RPMI7951 (cell line): ENCODE measurements at regions not wholly inside any gene's neighbourhood (a gene's known extent, or its start where the extent isn't known, plus 50 kb on each side); places are given as distances from the start of the nearest gene placed in this dataset.

Source experiments
- DNase-seq: peaks from one replicate; pipeline ENCODE4 v3.0.0-alpha.2; 2012; ENCODE audit warnings: low read depth

DNA sequence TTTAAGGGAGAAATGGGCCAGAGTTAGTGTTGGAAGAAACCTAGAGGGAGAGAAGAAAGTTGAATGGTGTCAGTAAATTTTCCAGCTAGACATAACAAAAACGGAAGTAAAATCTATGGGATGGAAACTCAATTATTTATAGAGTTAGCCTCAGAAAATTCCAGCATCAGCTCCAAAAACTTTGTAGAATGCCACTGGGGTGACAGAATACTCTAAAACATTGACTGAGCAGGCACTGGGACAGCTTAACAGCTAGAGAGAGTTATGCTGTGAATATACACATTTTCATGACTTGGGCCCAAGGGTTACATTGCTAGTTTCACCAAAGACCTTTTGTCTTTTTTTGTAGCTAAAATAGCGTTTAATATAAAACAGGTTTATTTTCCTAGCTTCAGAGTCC, 226.3 kb downstream of the PHLDA1 start:
- no peak for DNase-seq

- DNase-seq = no peak
Measured at GRCh38 chr12:75798136-75798926, 233.2 kb downstream of the PHLDA1 start.

GRCh38 chr12:75795125-75795524, 236.5 kb downstream of the PHLDA1 start:
- DNase-seq = no peak

- DNase-seq = no peak
Measured at GRCh38 chr12:75792687-75793086, 238.9 kb downstream of the PHLDA1 start.

- DNase-seq = peak; percentile 55
Measured at GRCh38 chr12:75790219-75790618, 241.4 kb downstream of the PHLDA1 start.

DNA sequence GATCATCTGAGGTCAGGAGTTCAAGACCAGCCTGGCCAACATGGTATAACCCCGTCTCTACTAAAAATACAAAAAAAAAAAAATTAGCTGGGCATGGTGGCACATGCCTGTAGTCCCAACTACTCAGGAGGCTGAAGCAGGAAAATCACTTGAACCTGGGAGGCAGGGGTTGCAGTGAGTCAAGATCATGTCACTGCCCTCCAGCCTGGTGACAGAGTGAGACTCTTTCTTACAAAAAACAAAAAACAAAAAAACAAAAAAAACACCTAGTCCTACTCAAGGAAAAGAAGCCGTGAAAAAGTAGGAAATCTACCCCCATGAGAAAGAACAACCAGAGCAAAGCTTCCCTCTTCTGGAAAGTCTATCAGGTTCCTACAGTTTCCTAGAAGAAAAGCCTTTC, 244.4 kb downstream of the PHLDA1 start:
- peak; percentile 53 for DNase-seq

- no peak for DNase-seq
Measured at GRCh38 chr12:75786070-75786469, 245.5 kb downstream of the PHLDA1 start.

GRCh38 chr12:75784591-75784990, 247.0 kb downstream of the PHLDA1 start:
- peak; percentile 90 for DNase-seq

DNA sequence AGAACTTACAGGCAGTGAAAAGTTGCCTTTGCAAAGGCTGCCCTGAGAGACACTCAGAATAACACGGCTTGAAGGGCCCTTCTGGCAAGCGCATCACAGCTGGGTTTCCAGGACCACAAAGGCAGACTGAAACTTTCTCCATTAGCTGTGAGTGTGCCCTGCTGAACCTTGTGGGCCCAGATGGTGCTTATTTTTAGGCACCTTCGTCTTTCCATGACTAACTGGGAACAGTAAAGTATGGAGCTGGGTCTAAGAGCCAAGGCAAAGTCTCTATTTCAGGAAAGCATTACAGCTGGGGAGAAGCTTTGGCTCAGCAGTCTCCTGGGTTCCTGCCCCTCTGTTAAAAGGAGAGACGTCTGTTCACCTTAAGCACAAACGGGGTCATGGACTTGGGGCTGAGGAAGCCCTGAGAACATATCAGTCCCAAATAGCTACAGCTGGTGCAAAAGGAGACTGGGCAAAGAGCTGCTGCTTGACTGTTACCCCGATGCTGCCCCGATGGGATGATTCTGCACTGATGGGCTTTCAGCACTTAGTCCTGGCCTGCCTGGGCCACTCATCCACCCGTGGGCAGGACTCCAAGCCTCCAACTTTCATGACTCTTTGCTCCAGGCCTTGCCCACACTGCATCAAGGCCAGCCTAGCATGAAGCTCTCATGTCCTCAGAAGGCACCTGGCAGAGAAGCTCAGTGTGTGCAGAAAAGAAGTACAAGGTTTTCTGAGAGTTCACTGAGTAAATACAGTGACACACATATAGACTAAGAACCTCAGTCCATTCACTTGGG, 248.3 kb downstream of the PHLDA1 start:
- peak; percentile 81 for DNase-seq

DNA sequence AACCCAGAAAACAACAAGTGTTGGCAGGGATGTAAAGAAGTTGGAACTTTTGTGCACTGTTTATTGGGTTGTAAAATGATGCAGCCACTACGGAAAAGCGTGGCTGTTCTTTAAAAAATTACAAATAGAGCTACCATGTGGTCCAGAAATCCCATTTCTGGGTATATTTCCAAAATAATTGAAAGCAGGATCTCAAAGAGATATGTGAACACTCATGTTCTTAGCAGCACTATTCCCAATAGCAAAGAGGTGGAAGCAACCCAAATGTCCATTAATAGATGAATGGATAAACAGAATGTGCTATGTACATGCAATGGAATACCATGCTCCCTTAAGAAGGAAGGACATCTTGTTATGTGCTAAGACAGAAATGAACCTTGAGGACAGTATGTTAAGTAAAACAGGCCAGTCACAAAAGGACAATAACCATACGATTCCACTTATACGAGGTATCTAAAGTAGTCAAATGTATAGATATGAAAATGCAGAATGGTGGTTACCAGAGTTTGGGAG, 249.5 kb downstream of the PHLDA1 start:
- DNase-seq = no peak

DNA sequence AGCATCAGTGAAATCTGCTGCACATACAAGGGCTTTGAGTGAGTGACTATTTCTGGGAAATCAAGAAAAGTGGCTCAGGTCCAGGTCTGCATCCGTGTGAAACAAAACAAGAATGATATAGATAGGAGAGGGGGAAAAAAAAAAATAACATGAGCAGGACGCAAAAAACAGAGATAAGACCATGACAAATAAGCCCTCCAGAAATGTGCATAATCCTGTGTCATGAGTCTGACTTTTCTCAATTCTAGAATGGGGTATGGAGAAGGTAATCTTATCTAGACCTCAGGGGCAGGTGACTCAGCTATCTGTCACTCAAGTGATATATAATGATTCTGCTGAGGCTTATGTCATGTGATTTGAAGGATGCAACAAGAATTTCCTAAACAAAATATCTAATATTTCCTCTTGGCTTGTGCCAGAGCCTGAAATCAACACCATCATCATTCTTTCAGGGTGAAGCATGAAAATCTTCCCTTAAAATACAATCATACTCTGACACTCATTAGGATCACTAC, 250.0 kb downstream of the PHLDA1 start:
- DNase-seq = peak; percentile 90

DNA sequence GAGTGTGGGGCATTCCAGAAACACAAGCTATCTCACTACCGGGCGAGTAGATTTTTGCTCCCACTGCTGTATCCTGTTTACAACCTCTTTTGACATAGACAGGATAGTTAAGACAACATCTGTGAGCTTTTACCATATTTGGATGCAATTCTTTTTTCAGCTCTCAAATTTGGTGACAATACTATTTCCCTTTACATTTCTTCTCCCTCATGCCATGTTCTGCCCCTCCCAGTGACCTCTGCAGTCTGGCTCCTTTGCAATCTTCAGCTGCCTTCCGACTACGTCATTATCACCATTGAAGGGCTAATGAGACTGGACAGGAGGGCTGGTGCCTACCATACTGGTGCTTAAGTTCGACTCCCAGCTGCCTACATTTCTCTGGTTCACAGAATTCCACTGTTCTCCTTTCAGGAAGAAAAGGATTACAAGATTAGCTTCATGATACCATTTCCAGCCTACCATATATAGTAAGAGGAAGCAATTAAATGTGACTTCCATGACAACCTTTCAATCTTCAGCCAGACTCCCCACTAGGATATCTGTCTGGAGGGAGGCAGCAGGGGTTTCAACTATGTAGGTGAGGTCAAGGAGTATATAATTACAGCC, 251.6 kb downstream of the PHLDA1 start:
- DNase-seq = no peak

- no peak for DNase-seq
Measured at GRCh38 chr12:75774261-75775052, 257.1 kb downstream of the PHLDA1 start.

- no peak for DNase-seq
Measured at GRCh38 chr12:75773377-75773776, 258.2 kb downstream of the PHLDA1 start.

DNA sequence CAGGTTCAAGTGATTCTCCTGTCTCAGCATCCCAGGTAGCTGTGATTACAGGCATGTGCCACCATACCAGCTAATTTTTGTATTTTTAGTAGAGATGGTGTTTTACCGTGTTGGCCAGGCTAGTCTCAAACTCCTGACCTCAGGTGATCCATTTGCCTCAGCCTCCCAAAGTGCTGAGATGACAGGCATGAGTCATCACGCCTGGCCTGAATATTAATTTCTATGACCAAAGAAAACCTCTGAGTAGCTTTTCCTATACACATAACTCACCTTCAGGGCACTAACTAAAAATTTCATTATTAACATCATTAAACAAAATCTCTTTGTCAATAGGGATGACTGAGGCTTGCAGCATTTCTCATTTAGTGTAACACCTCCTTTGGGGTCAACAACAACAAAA, 259.6 kb upstream of the KRR1 start:
- no peak for DNase-seq

DNA sequence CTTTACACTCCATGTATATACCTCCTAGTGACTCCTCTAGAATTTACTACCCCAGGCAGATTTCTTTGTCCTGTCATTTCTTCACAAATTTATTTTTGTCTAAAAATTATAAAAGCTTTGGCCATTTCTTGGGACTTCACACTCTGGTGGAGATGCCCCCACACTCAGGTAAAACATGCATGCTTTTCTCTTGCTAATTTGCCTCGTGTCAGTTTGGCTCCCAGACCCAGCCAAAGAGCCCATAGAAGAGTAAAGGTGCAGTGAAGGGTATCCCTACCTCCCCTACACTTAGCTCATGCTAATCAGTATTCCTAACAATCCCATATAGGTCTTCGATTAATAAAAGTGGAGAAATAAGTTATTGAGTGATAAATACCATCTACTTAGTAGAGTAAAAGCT, 256.5 kb upstream of the KRR1 start:
- no peak for DNase-seq

DNA sequence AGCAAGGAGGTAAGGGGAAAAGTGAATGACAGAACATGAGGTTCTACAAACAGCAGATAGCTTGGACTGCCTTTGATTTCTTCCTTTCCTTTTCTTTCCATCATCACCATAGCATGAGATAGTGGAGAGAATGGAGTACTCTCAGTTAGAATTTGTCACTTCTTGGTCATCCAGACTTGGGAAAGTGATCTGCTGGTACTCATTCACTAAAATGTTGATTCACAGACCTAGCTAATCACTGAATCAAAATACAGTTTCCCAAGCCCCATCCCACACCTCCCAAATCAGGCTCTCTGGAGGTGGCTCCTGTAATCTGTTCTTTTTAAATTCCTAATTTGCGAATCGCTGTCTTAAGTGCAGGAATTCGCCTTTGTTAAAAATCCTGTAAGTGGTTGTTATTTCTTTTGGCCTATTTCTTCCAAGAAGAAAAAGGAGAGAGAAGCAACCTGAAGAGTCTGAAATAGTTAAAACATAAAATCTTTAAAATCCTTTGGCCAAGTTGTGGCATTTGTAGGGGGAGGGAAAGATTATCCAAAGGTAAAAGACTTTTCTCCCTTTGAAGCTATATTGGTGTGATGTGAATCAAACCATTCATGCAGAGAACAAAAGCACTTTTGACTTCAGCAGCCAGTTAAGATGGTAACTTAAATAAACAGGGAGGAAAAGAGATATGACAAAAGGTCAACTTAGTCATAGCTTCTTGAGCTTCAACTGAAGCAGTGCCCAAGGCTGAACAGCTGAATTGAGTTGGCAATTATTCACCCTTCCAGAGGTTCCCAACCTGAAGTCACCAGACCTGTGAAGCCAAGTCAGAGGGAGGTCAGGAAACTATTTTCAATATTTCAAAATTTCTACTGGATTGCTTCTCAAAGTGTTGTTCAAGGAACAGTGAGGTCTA, 255.1 kb upstream of the KRR1 start:
- DNase-seq = peak; percentile 95

GRCh38 chr12:75765170-75766059, 254.0 kb upstream of the KRR1 start:
- no peak for DNase-seq

DNA sequence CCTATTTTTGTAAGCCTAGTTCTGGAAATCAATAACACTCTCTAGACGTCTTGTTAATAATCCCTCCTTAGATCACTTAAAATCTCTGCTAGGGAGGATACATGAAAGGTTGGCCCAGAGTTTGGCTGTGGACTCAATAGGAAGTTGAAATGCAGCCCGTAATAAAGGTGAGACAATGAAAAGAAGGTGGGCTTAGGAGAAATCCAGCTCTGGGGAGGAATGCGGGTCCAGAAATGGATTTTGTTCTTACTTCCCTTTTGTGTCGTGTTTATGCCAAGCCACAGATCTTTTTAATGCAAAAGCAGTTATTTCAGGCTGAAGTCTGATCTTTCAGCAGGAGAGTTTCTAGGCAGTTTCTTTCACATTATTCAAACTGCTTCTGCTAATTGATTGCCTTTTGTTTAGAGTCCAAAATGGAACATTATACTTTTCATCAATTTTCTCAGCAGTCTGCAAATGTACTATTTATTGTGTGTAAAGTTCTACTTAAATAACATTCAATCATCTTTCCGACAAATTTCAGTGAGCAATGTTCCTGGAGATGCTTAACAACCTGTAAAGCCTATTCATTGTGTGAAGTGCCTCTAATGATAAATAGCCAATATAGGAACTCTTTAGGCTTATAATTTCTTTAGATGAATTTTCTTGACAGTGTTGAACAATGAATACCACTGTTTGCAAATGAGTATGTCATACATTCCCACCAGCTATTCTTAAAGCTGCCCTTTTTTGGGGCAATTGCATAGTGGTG, 252.9 kb upstream of the KRR1 start:
- no peak for DNase-seq
